CD4-positive, alpha-beta T cell (primary cell): ENCODE measurements at regions not wholly inside any gene's neighbourhood (a gene's known extent, or its start where the extent isn't known, plus 50 kb on each side); places are given as distances from the start of the nearest gene placed in this dataset.

Experiments
- ATAC-seq: fragments of 200-7000 bp; cut with Tn5 transposase; one replicate; pipeline ENCODE4 v1.10.0; 2022; ENCODE audit warnings: mild to moderate bottlenecking; ENCODE audit not compliant: poor library complexity
- CTCF ChIA-PET: fragments of 350-600 bp; sonication (Branson Sonifier 250); formaldehyde crosslinking; loops from one replicate; lab custom pipeline; 2021; ENCODE audit warnings: antibody characterized with exemption, inconsistent platforms; lab: Charles Lee
- POLR2A ChIA-PET: fragments of 350-600 bp; sonication (Branson Sonifier 250); formaldehyde crosslinking; loops from one replicate; lab custom pipeline; 2021; ENCODE audit warnings: antibody characterized with exemption, inconsistent platforms; lab: Charles Lee
- DNase-seq, 14 experiments: peaks; one replicate each; pipeline ENCODE4 v3.0.0-alpha.2; 2013 to 2020; ENCODE audit warnings: mixed read lengths in 2 of 14
- H3K27ac ChIP-seq, 2 donors: one replicate each; pipeline versions ENCODE4 v1.5.1 to v1.7.0; 2013; ENCODE audit warnings: low read length in 2 of 2, low read depth in 1 of 2, mild to moderate bottlenecking in 1 of 2
- H3K27me3 ChIP-seq, 2 experiments: 1 replicate in 1 of 2; 2 replicates in 1 of 2; pipeline versions ENCODE4 v1.6.1 to v1.7.0; 2013; ENCODE audit warnings: low read length in 2 of 2, control low read depth in 1 of 2, mild to moderate bottlenecking in 1 of 2, moderate library complexity in 1 of 2; ENCODE audit not compliant: insufficient read depth in 2 of 2, control insufficient read depth in 1 of 2
- H3K36me3 ChIP-seq: one replicate; pipeline ENCODE4 v1.6.1; 2013; ENCODE audit warnings: low read length, control low read depth; ENCODE audit not compliant: insufficient read depth
- H3K4me1 ChIP-seq: one replicate; pipeline ENCODE4 v1.6.1; 2013; ENCODE audit warnings: low read length, control low read depth; ENCODE audit not compliant: insufficient read depth
- H3K4me3 ChIP-seq: one replicate; pipeline ENCODE4 v1.5.1; 2013; ENCODE audit warnings: mild to moderate bottlenecking, low read length, moderate library complexity
- H3K9me3 ChIP-seq, 2 experiments: 1 replicate in 1 of 2; 2 replicates in 1 of 2; pipeline versions ENCODE4 v1.6.1 to v1.7.0; 2013; ENCODE audit warnings: low read length in 2 of 2, mild to moderate bottlenecking in 2 of 2, control low read depth in 1 of 2, moderate library complexity in 1 of 2; ENCODE audit not compliant: control insufficient read depth in 1 of 2, insufficient read depth in 1 of 2
- H3K27ac Mint-ChIP-seq: one replicate; pipeline ENCODE4 v1.8.0; 2020; ENCODE audit warnings: mixed read lengths
- H3K27me3 Mint-ChIP-seq: one replicate; pipeline ENCODE4 v1.8.0; 2021; ENCODE audit warnings: mixed read lengths
- H3K36me3 Mint-ChIP-seq: one replicate; pipeline ENCODE4 v1.8.0; 2021; ENCODE audit warnings: low read depth, mixed read lengths
- H3K4me1 Mint-ChIP-seq: one replicate; pipeline ENCODE4 v1.8.0; 2021; ENCODE audit warnings: low read depth, mixed read lengths
- H3K4me3 Mint-ChIP-seq: one replicate; pipeline ENCODE4 v1.8.0; 2020; ENCODE audit warnings: mild to moderate bottlenecking, mixed read lengths
- H3K9me3 Mint-ChIP-seq: one replicate; pipeline ENCODE4 v1.8.0; 2020; ENCODE audit warnings: mixed read lengths
- intact Hi-C, 2 experiments: fragments of 100-400 bp; cut with DNase I in 1 of 2; cut with micrococcal nuclease in 1 of 2; formaldehyde crosslinking; loops; one replicate each; pipeline versions ENCODE4 v1.15.1 to v1.9.0; 2023 to 2025; cut with DNase I, micrococcal nuclease
- TF ChIP-seq, protein P1 (sequence below): fragments of 200-600 bp; IDR thresholded peaks from one replicate; pipeline ENCODE4 v1.8.0; 2022; ENCODE audit warnings: antibody characterized with exemption, mild to moderate bottlenecking

- POLR2A ChIA-PET, result no interaction called here
- ATAC-seq, result no peak
- H3K4me3 Mint-ChIP-seq, result no peak overlapping the region
- H3K27me3 Mint-ChIP-seq, result no peaks in the 10 kb centered on the region
- TF ChIP-seq, protein P1, sequence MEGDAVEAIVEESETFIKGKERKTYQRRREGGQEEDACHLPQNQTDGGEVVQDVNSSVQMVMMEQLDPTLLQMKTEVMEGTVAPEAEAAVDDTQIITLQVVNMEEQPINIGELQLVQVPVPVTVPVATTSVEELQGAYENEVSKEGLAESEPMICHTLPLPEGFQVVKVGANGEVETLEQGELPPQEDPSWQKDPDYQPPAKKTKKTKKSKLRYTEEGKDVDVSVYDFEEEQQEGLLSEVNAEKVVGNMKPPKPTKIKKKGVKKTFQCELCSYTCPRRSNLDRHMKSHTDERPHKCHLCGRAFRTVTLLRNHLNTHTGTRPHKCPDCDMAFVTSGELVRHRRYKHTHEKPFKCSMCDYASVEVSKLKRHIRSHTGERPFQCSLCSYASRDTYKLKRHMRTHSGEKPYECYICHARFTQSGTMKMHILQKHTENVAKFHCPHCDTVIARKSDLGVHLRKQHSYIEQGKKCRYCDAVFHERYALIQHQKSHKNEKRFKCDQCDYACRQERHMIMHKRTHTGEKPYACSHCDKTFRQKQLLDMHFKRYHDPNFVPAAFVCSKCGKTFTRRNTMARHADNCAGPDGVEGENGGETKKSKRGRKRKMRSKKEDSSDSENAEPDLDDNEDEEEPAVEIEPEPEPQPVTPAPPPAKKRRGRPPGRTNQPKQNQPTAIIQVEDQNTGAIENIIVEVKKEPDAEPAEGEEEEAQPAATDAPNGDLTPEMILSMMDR, result no peak
- Histone ChIP-seq H3K27ac (no peak overlapping the region), H3K4me3 (no peak overlapping the region), H3K9me3 (peaks cover 0 to 3% of the 10 kb centered on the region in 2 experiments), H3K36me3 (no peaks in the 10 kb centered on the region), H3K4me1 (no peaks in the 10 kb centered on the region), H3K27me3 (no peaks in the 10 kb centered on the region)
- H3K36me3 Mint-ChIP-seq, result no peaks in the 10 kb centered on the region
- intact Hi-C loops, result no loop called here
- DNase-seq, result no peak
- no peak overlapping the region for H3K27ac Mint-ChIP-seq
- peaks cover 13% of the 10 kb centered on the region for H3K9me3 Mint-ChIP-seq
- no peaks in the 10 kb centered on the region for H3K4me1 Mint-ChIP-seq
- CTCF ChIA-PET, result no interaction called here
Observed at GRCh38 chr14:27234331-27234730, 636.5 kb upstream of the NOVA1 start.

DNA sequence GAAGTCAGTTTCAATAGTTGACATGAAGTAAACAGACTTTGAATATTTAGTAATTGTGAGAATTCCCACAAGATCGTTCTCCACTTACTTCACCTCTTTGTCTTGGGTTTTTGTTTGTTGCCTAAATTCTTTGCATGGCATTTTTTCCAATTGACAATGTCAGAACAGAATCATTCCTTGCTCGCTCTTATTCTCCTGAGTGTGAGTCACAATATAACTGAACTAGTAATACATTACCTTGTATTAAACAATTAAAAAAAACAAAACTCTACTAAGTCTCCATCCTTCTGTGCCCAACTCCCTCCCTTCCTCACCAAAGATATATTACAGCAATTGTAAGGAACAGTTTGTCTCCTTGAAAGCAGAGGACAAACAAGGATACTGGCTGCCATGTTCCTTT lies 638.8 kb upstream of the NOVA1 start:
- Mint-ChIP-seq H3K4me1 (no peaks in the 10 kb centered on the region), H3K4me3 (no peak overlapping the region), H3K27ac (no peak overlapping the region), H3K36me3 (no peaks in the 10 kb centered on the region), H3K9me3 (peaks cover 5% of the 10 kb centered on the region), H3K27me3 (no peaks in the 10 kb centered on the region)
- TF ChIP-seq, protein P1, result no peak
- ATAC-seq (no peak), DNase-seq (no peak)
- ChIA-PET CTCF (no interaction called here), POLR2A (no interaction called here)
- Histone ChIP-seq H3K27me3 (no peaks in the 10 kb centered on the region), H3K4me3 (no peak overlapping the region), H3K36me3 (no peaks in the 10 kb centered on the region), H3K4me1 (no peaks in the 10 kb centered on the region), H3K27ac (no peak overlapping the region), H3K9me3 (peaks cover 0 to 3% of the 10 kb centered on the region in 2 experiments)
- intact Hi-C loops, result no loop called here

DNA sequence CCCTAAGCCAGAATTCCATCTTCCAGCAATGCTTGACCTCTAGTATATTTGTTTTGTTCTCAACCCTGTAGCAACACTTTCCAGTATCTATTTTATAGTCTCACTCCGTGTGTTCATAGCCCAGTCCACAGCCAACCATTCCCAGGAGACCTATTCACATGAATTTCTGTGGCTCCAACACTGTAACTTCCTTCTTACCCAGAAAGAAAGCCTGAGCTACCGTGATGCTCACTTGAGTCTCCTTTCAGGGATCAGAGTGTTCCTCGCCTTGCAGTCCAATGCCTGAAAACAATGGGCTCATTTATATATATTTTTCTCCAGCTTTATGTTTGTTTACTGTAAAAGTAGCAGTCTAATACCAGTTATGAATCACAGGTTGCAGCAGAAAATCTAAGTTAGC lies 645.0 kb upstream of the NOVA1 start:
- H3K27me3 ChIP-seq, result no peaks in the 10 kb centered on the region
- Mint-ChIP-seq H3K4me3 (no peak overlapping the region), H3K4me1 (no peaks in the 10 kb centered on the region), H3K27me3 (no peaks in the 10 kb centered on the region), H3K36me3 (no peaks in the 10 kb centered on the region), H3K9me3 (peaks cover 14% of the 10 kb centered on the region), H3K27ac (no peak overlapping the region)
- peaks cover 0 to 3% of the 10 kb centered on the region in 2 experiments for H3K9me3 ChIP-seq
- H3K4me1 ChIP-seq, result no peaks in the 10 kb centered on the region
- H3K4me3 ChIP-seq, result no peak overlapping the region
- intact Hi-C loops, result no loop called here
- ChIA-PET POLR2A (no interaction called here), CTCF (no interaction called here)
- TF ChIP-seq, protein P1, result no peak
- no peak overlapping the region for H3K27ac ChIP-seq
- ATAC-seq, result no peak
- no peak for DNase-seq
- no peaks in the 10 kb centered on the region for H3K36me3 ChIP-seq
